ENCODE measurements at regions not wholly inside any gene's neighbourhood (a gene's known extent, or its start where the extent isn't known, plus 50 kb on each side); places are given as distances from the start of the nearest gene placed in this dataset.

- no peak for DNase-seq
Observed at GRCh38 chr6:166046982-166047381, 120.7 kb downstream of the TBXT start.

DNA sequence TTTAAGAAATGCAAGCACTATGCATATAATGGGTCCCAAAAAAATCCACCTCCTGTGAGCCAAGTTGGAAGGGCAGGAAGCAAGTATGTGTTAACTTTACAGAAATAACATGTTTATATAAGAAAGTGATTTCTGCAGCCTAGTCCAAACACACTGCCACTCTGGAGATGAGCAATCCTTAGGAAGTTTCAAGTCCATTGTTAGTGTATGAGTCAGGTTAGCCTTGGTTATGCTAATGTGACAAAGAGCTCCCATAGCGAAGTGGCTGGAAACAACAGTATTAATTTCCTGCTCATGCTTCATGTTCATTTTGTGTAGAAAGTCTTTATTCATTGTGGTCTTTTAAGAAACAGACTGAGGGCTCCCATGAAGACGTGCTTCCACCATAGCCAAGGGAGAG lies 121.4 kb downstream of the TBXT start:
- DNase-seq: no peak

- DNase-seq: no peak
Observed at GRCh38 chr6:166045860-166046200, 121.8 kb downstream of the TBXT start.

DNA sequence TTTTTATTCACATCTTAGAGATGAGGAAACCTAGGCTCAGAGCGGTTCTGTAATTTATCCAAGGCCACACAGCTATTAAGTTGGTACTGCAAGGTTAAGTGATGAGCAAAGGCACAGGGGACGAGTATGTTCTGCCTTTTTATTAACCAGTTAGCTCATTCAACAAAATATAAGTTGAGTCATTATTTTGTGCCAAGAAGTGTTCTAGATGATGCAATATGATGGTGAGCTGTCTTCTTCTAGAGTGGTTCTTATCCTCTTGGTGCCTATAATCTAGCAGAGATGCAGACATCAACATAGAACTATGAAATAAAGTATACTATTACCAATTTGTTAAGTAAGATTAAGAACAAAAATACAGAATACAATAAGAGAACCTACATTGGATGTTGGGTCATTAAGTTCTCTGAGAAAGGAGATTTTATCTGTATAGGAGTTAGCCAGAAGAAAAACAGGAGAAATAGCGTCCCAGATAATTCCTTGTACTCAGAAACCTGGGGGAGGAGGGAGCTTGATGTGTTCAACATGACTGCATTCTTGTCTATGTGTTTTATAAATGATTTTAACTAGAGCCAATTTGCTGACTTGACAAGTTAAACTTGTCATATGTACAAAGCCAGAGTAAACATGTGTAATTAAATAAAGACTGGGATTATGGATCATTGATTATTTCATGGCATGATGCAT lies 122.3 kb downstream of the TBXT start:
- DNase-seq: no peak

- DNase-seq: no peak
Observed at GRCh38 chr6:166041277-166041676, 126.4 kb downstream of the TBXT start.

DNA sequence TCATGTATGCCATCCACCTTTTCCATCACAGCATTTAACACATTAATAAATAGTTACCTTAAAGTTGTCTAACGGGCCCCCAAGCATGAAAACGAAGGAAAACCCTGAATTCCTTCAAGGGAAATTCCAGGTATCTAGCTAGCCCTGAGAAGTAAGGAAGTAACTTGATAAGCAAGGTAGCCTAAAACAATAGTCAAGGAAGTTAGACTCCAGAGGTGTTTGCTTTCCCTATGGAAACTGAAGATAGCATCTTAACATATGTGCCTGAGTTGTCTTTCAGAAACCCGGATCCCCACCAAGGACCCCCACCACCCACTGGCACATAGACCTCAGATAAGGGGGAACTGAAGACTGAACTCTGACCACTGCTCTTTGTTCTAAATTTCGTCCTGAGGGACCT lies 127.4 kb downstream of the TBXT start:
- no peak for DNase-seq

DNA sequence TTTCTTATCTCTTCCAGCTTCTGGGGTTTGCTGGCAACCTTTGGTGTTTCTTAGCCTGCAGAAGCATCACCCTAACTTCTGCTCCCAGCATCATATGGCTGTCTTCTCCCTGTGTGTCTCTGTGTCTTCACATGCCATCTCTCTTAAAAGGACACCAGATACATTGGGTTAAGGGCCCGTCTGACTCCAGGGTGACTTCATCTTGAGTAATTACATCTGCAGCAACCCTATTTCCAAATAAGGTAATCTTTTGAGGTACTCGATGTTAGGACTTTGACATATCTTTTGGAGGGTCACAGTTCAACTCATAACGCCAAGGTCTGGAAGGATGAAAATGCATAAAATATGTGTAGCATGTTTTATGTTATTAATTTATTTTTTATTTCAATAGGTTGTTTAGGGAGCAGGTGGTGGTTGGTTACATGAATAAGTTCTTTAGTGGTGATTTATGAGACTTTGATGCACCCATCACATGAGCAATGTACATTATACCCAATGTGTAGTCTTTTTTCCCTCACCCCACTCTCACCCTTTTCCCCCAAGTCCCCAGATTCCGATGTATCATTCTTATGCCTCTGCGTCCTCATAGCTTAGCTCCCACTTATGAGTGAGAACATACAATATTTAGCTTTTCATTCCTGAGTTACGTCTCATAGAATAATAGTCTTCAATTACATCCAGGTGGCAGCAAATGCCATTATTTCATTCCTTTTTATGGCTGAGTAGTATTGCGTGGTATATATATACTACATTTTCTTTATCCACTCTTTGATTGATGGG lies 131.1 kb downstream of the TBXT start:
- no peak for DNase-seq

GRCh38 chr6:166032366-166033200 lies 135.1 kb downstream of the TBXT start:
- DNase-seq: no peak

GRCh38 chr6:166031275-166031674 lies 136.4 kb downstream of the TBXT start:
- DNase-seq: no peak

- no peak for DNase-seq
Observed at GRCh38 chr6:166029506-166029905, 138.1 kb downstream of the TBXT start.

GRCh38 chr6:166027761-166028160 lies 139.9 kb downstream of the TBXT start:
- DNase-seq: no peak

DNA sequence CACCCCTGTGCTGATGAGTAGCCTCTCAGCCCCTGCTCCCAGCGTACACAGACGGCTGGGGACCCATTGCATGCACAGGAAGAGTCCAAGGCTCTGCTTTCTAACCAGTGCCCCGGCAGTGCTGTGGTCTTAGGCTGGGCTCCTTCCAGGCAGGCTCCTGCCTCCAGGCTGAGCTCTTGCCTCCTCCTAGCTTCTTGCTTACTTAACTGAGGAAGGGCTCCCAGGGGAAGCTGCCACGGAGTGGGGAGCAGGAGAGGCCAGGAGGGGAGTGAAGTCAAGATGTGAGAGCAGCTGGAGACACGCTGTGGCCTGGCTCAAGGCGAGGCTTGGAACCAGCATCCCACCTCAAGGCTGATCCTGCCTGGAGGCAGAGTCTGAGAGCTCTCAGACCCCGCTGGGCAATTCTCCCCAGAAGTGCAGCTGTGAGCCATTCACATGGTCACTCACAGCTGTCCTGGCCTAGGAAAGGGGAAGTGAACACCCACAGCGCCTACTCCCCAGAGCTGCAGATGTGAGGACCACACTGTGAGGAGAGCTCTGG lies 141.0 kb downstream of the TBXT start:
- no peak for DNase-seq

DNA sequence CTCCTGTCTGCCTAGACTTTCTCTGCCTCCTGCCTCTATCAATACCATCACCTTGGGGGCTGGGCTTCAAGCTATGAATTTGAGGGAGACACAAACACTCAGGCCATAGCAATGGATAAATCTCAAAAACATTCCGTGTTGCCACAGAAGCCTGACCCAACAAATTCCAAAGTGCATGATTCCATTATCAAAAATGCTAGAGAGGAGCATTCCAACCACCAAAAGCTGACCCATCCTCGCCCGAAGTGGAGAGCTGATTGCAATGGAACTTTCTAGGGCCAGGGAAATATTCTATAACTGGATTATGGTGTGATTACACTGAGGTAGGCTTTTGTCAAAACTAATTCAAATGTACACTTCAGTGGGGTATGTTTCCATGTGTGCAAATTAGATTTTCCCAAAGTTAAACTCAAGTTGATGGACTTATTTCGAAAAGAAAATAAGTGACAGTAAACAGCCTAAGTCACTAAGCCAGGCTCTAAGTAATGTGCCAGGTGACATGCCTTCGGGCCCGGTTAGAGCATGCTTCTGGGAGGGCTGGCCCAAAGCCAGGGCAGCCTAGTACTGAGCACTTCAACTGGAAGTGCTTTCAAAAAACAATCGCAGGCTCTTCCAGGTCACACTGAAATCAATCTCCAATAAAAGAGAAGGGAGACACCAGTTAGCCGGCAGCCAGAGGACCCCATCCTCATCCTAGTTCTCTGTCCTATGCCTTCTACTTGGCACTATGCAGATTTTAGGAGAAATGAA lies 142.3 kb downstream of the TBXT start:
- DNase-seq: no peak

DNA sequence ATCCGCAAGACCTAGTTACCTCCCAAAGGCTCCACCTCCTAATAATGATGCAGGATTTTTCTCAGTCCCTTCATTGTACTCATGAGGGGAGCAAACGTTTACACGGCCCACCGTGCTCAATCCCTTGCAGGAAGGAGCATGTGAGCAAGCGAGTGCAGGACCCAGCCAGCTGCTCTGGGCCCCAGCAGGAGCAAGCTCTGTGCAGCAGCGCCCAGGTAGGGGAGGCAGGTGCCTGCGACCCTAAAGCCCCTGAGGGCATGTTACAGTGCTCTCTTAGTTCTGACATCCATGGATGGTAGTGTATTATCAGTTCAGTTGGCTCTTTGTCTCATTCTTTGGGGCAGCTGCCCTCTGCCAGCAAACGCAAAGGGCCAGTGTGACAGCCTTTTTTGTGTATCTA lies 143.4 kb downstream of the TBXT start:
- DNase-seq: no peak

- no peak for DNase-seq
Observed at GRCh38 chr6:166023273-166023989, 144.2 kb downstream of the TBXT start.

GRCh38 chr6:166021429-166021828 lies 146.2 kb downstream of the TBXT start:
- no peak for DNase-seq

GRCh38 chr6:166019214-166019613 lies 148.4 kb downstream of the TBXT start:
- DNase-seq: no peak

DNA sequence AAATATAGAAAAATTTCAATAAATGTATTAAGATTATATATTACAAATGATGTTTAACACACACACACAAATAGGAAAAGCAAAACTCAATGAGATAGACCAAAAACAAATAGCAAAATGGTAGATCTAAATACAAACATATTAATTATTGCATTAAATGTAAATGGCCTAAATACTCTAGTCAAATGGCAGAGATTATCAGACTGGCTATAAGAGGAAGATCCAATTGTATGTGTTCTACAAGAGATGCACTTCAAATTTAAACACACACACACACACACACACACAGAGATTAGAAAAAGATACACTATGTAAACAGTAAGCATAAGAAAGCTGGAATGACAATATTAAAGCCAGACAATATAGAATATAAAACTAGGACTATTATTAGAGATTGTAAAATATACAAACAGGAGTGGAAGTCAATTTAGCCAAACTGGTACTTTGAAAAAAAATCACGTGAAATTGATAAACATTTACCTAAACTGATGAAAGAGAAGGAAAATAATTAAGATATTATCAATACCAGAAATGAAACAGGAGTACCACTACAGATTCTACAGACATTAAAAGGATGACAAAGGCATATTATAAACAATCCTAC lies 150.5 kb downstream of the TBXT start:
- no peak for DNase-seq

DNA sequence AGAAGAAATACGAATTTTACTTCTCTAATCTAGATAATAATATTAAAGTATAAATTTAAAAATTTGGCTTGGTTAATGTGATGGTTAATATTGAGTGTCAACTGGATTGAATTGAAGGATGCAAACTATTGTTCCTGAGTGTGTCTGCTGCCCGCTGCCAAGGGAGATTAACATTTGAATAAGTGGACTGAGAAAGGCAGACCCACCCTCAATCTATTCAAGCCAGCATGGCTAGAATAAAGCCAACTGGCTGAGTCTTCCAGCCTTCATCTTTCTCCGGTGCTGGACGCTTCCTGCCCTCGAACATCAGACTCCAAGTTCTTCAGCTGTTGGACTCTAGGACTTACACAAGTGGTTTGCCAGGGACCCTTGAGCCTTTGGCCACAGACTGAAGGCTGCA lies 152.7 kb downstream of the TBXT start:
- no peak for DNase-seq

DNA sequence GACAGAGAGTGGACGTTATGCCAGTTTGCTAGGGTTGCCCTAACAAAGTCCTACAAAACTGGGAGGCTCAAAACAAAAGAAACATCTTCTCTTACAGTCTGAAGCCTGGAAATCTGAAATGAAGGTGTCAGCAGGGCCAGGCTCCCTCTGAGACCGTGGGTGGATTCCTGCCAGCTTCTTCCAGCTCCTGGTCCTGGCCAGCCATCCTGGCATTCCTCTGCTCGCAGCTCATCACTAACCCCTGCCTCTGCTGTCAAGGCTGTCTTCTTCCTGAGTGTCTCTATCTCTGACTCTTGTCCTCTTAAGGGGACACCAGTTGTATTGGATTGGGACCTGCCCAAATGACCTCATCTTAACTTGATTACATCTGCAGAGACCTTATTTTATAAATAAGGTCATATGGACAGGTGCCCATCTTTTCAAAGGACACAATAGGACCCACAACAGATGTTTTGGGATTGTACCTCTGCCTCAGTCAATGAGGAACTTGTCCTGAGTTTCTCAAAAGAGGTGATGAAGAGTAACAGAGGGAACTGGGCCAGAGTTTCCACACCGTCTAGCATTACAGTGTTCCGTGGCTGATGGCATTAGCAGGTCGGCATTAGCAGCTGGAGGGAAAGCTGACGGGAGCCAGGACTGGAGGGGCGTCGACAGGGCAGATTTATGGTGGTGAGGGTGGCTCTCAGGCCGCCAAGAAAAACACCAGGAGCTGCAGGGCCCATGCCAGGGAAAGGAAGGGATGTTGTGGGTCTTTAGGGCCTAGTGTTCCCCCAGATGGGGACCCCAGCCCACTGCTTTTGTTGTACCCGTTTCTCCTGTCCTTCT lies 157.3 kb downstream of the TBXT start:
- no peak for DNase-seq

All from right kidney (tissue), 1 donor.